ENCODE measurements at regions not wholly inside any gene's neighbourhood (a gene's known extent, or its start where the extent isn't known, plus 50 kb on each side); places are given as distances from the start of the nearest gene placed in this dataset.

DNA sequence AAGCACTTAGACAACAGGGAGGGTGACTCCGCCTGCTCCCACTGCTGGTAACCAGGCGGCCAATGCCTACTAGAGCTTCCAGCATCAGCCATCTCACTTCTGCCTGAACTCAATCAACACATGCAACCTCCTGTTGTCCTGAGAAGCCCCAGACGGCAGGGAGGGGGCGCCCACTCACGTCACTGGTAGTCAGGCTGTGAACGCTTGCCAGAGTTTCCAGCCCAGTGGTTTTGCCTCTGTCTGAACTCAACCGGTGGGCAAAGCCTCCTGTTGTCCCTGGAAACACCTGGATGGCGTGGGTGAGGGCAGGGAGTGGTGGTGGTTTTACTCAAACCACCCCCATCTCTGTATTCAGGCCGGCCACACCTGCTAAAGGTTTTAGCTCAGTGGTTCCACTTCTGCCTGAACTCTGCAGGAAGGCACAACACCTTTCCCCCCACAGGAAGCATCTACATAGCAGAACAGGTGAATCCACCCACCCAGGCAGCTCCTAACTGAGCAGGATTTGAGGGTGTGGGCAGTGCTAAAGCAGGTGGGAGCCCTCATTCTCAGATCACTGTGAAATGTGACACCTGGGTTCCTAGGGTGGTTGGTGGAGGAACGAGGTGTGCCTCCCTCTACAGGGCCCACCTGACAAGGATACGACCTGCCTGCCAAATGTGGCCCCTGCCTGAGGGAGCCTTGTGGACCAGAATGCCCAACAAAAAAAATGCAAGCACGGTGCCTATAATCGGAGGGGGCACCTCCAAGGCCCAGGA is 563.0 kb upstream of the SEMA3D start:
- Histone ChIP-seq H3K9me3 (ENCODE audit: severe bottlenecking) (no peaks in the 10 kb centered on the region), H3K27ac (no peak overlapping the region), H3K27me3 (ENCODE audit: insufficient read depth, low read depth, severe bottlenecking) (no peaks in the 10 kb centered on the region), H3K36me3 (no peaks in the 10 kb centered on the region), H3K4me3 (ENCODE audit: low read depth, low read length) (no peak overlapping the region)
- TF ChIP-seq, protein P1, sequence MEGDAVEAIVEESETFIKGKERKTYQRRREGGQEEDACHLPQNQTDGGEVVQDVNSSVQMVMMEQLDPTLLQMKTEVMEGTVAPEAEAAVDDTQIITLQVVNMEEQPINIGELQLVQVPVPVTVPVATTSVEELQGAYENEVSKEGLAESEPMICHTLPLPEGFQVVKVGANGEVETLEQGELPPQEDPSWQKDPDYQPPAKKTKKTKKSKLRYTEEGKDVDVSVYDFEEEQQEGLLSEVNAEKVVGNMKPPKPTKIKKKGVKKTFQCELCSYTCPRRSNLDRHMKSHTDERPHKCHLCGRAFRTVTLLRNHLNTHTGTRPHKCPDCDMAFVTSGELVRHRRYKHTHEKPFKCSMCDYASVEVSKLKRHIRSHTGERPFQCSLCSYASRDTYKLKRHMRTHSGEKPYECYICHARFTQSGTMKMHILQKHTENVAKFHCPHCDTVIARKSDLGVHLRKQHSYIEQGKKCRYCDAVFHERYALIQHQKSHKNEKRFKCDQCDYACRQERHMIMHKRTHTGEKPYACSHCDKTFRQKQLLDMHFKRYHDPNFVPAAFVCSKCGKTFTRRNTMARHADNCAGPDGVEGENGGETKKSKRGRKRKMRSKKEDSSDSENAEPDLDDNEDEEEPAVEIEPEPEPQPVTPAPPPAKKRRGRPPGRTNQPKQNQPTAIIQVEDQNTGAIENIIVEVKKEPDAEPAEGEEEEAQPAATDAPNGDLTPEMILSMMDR (IDR thresholded peaks at IDR 0.05; ENCODE audit: low read depth, low read length) = 0 out of 2 replicates have a peak, but pooled peaks have one; percentile 3
- no peak for DNase-seq

DNA sequence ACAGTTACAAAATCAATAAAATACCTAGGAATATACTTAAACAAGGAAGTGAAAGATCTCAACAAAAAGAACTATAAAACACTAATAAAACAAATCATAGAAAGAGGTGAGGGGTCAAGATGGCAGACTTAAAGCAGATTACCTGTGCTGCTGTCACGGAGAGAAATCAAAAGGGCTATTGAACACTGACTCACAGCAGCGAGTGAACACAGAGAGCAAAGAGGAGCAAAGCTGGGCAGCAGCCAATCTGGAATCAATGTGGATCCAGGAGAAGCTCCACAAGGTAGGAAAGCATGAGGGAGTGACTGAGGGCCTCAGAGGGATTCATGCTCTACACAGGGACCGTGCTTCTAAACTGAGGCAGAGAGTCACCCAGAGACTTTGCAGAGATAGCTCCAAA is 562.0 kb upstream of the SEMA3D start:
- H3K36me3 ChIP-seq = no peaks in the 10 kb centered on the region
- no peak for DNase-seq
- TF ChIP-seq, protein P1 (IDR thresholded peaks at IDR 0.05; ENCODE audit: low read depth, low read length) = no peak

DNA sequence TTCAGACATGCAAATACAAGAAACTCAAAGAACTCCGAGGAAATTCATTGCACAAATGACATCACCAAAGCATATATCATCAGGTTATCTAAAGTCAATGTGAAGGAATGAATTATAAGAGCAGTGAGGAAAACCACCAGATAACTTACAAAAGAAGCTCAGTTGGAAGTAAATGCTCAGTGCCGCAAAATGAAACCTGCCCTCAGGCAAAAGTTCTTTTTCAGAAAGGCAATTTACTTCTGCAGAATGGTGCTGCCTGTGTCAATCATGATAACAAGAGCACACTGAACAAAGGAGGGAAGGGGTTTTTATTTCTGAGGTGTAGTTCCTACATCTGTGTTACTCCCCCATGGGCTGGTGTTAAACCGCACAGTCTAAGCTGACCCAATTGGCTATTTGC is 550.6 kb upstream of the SEMA3D start:
- TF ChIP-seq, protein P1 (IDR thresholded peaks at IDR 0.05; ENCODE audit: low read depth, low read length) = no peak
- DNase-seq = no peak
- H3K4me3 ChIP-seq (ENCODE audit: low read depth, low read length) = no peak overlapping the region
- no peaks in the 10 kb centered on the region for H3K27me3 ChIP-seq (ENCODE audit: insufficient read depth, low read depth, severe bottlenecking)
- H3K9me3 ChIP-seq (ENCODE audit: severe bottlenecking) = no peaks in the 10 kb centered on the region
- H3K36me3 ChIP-seq = no peaks in the 10 kb centered on the region
- H3K27ac ChIP-seq = no peak overlapping the region

More for the DNA sequence above, 562.0 kb upstream of the SEMA3D start:
- H3K4me3 ChIP-seq (ENCODE audit: low read depth, low read length) = no peak overlapping the region
- no peak overlapping the region for H3K27ac ChIP-seq
- H3K9me3 ChIP-seq (ENCODE audit: severe bottlenecking) = no peaks in the 10 kb centered on the region
- no peaks in the 10 kb centered on the region for H3K27me3 ChIP-seq (ENCODE audit: insufficient read depth, low read depth, severe bottlenecking)

DNA sequence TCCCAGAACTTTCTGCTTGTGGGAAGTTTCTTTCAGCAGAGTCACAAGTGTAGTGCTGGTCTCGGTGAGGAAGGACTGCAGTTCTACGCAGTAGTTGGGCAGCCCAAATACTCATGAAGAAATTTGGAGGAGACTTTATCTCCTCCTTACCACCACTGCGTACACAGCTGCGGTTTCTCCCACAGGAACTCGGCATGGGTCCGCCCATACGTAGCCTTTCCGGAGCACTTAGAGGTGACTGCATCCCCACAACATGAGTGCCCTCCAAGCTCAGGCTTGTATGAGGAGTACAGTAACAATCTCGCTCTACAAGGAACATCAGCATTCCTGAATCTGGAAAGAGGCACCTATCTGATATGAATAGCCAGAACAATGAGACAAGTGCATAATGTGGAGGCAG is 549.2 kb upstream of the SEMA3D start:
- TF ChIP-seq, protein P1 (IDR thresholded peaks at IDR 0.05; ENCODE audit: low read depth, low read length) = no peak
- Histone ChIP-seq H3K36me3 (no peaks in the 10 kb centered on the region), H3K4me3 (ENCODE audit: low read depth, low read length) (no peak overlapping the region), H3K27me3 (ENCODE audit: insufficient read depth, low read depth, severe bottlenecking) (no peaks in the 10 kb centered on the region), H3K9me3 (ENCODE audit: severe bottlenecking) (no peaks in the 10 kb centered on the region), H3K27ac (no peak overlapping the region)
- DNase-seq = no peak

DNA sequence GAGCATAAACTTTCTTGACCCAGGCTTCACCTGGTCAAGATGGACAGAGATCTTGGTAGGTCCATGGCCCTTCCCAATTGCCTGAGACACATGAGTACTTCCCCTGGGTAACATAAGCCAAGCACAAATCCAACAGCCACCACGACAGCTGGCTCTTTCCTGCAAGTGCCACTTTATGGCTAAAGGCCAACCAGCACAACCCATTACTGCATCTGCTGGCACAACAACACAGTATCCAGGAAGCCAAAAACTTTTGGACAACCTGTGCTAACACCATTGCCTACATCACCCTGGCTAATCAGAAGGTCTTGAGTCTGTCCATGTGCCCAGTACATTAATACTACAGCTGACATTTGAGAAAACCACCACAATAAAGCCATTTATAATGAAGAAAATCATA is 548.0 kb upstream of the SEMA3D start:
- TF ChIP-seq, protein P1 (IDR thresholded peaks at IDR 0.05; ENCODE audit: low read depth, low read length) = no peak
- Histone ChIP-seq H3K27me3 (ENCODE audit: insufficient read depth, low read depth, severe bottlenecking) (no peaks in the 10 kb centered on the region), H3K4me3 (ENCODE audit: low read depth, low read length) (no peak overlapping the region), H3K36me3 (no peaks in the 10 kb centered on the region), H3K9me3 (ENCODE audit: severe bottlenecking) (no peaks in the 10 kb centered on the region), H3K27ac (no peak overlapping the region)
- no peak for DNase-seq
